SK-N-SH (cell line): ENCODE measurements at regions not wholly inside any gene's neighbourhood (a gene's known extent, or its start where the extent isn't known, plus 50 kb on each side); places are given as distances from the start of the nearest gene placed in this dataset.
A peak's percentile ranks its signal among the peaks of the same experiment; 100 is the strongest.

Experiments
- CHD2 ChIP-seq: fragments of 150-350 bp; IDR thresholded peaks from 2 replicates; pipeline ENCODE4 v1.6.1; 2018; ENCODE audit warnings: low read length; ENCODE audit not compliant: partially characterized antibody
- CTCF ChIP-seq: fragments of 200-600 bp; sonication (generic); IDR thresholded peaks from 2 replicates; pipeline ENCODE4 v1.6.1; 2017; ENCODE audit warnings: antibody characterized with exemption, mild to moderate bottlenecking, moderate library complexity
- MEF2A ChIP-seq: IDR thresholded peaks from 2 replicates; pipeline ENCODE4 v1.4.0; 2012; ENCODE audit warnings: low read depth, borderline replicate concordance
- PBX3 ChIP-seq: IDR thresholded peaks from 2 replicates; pipeline ENCODE4; 2012
- RAD21 ChIP-seq: IDR thresholded peaks from 2 replicates; pipeline ENCODE4 v1.6.1; 2012; ENCODE audit warnings: mild to moderate bottlenecking, low read length
- TAF1 ChIP-seq: IDR thresholded peaks from 2 replicates; pipeline ENCODE4 v1.6.1; 2012; ENCODE audit warnings: low read depth, mild to moderate bottlenecking, low read length, moderate library complexity, borderline replicate concordance
- ZBTB33 ChIP-seq: IDR thresholded peaks from 2 replicates; pipeline ENCODE4 v1.4.0; 2012; ENCODE audit warnings: low read depth, borderline replicate concordance
- TF ChIP-seq, protein P1 (sequence below): fragments of 150-350 bp; IDR thresholded peaks from 2 replicates; pipeline ENCODE4 v1.6.1; 2016; ENCODE audit warnings: mild to moderate bottlenecking, low read depth, low read length
- TF ChIP-seq, protein P2 (sequence below): IDR thresholded peaks from 2 replicates; pipeline ENCODE4 v1.4.0; 2012; ENCODE audit warnings: low read depth

DNA sequence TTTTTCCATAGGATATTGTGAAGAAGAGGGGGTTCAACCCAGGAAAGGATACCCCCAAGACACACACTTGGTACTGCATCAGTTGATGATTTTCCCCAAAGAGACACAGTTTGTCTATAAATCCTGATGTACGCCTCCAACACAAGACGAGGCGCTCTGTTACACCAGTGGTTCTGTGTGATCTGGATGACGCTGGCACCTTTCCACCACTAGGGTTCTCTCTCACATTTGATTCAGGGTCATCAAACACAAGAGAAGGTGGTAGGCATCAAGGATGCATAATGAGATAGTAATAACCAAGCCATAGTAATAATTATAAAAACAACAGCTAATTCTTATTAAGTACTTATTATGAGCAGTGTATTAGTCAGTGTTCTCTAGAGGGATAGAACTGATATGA lies 508.8 kb upstream of the ZP4 start:
- TF ChIP-seq CTCF (peak; percentile 33; the same call in 1 of the 2 replicates), TAF1 (no peak), RAD21 (peak; percentile 34; the same call in 1 of the 2 replicates), CHD2 (no peak), ZBTB33 (no peak), PBX3 (no peak), MEF2A (no peak)
- TF ChIP-seq, protein P1, sequence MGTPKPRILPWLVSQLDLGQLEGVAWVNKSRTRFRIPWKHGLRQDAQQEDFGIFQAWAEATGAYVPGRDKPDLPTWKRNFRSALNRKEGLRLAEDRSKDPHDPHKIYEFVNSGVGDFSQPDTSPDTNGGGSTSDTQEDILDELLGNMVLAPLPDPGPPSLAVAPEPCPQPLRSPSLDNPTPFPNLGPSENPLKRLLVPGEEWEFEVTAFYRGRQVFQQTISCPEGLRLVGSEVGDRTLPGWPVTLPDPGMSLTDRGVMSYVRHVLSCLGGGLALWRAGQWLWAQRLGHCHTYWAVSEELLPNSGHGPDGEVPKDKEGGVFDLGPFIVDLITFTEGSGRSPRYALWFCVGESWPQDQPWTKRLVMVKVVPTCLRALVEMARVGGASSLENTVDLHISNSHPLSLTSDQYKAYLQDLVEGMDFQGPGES, result no peak
- TF ChIP-seq, protein P2, sequence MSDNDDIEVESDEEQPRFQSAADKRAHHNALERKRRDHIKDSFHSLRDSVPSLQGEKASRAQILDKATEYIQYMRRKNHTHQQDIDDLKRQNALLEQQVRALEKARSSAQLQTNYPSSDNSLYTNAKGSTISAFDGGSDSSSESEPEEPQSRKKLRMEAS, result no peak
